ENCODE measurements at regions not wholly inside any gene's neighbourhood (a gene's known extent, or its start where the extent isn't known, plus 50 kb on each side); places are given as distances from the start of the nearest gene placed in this dataset.
A peak's percentile ranks its signal among the peaks of the same experiment; 100 is the strongest.

- Histone ChIP-seq H3K27ac (ENCODE audit: low read depth in 1 of 3, low read length in 2 of 3) (no peak overlapping the region), H3K9me3 (ENCODE audit: control insufficient read depth in 2 of 2, insufficient read depth in 1 of 2, low read depth in 1 of 2, low read length in 1 of 2) (no peaks in the 10 kb centered on the region), H3K36me3 (ENCODE audit: control insufficient read depth in 3 of 3, insufficient read depth in 2 of 3, low read depth in 1 of 3, low read length in 3 of 3) (no peaks in the 10 kb centered on the region), H3K4me1 (ENCODE audit: control insufficient read depth in 3 of 3, insufficient read depth in 2 of 3, low read depth in 1 of 3, low read length in 2 of 3) (no peaks in the 10 kb centered on the region), H3K27me3 (ENCODE audit: control insufficient read depth in 3 of 3, insufficient read depth in 3 of 3, low read length in 3 of 3) (no peaks in the 10 kb centered on the region), H3K4me3 (ENCODE audit: low read depth in 1 of 3, low read length in 3 of 3) (no peak overlapping the region)
- 85 to 94% (median 89%) methylated on average over 2 of the region's 2 CpGs for WGBS, 3 donors
- FAIRE-seq (no peak), DNase-seq (peak in 1 of 2 donors; percentile 2)
Observed at GRCh38 chr15:85941186-85941855, 138.3 kb upstream of the AGBL1 start.

GRCh38 chr15:85942632-85943031 is 137.0 kb upstream of the AGBL1 start:
- Histone ChIP-seq H3K9me3 (ENCODE audit: control insufficient read depth in 2 of 2, insufficient read depth in 1 of 2, low read depth in 1 of 2, low read length in 1 of 2) (no peaks in the 10 kb centered on the region), H3K36me3 (ENCODE audit: control insufficient read depth in 3 of 3, insufficient read depth in 2 of 3, low read depth in 1 of 3, low read length in 3 of 3) (no peaks in the 10 kb centered on the region), H3K4me3 (ENCODE audit: low read depth in 1 of 3, low read length in 3 of 3) (no peak overlapping the region), H3K27me3 (ENCODE audit: control insufficient read depth in 3 of 3, insufficient read depth in 3 of 3, low read length in 3 of 3) (no peaks in the 10 kb centered on the region), H3K4me1 (ENCODE audit: control insufficient read depth in 3 of 3, insufficient read depth in 2 of 3, low read depth in 1 of 3, low read length in 2 of 3) (no peaks in the 10 kb centered on the region), H3K27ac (ENCODE audit: low read depth in 1 of 3, low read length in 2 of 3) (no peak overlapping the region)
- DNase-seq = no peak
- WGBS, 3 donors = 85 to 91% (median 88%) methylated on average over 5 of the region's 5 CpGs
- FAIRE-seq = no peak

- WGBS, 3 donors = 68 to 87% (median 85%) methylated on average over 4 of the region's 4 CpGs
- FAIRE-seq (no peak), DNase-seq (no peak)
- H3K27me3 ChIP-seq (ENCODE audit: control insufficient read depth in 3 of 3, insufficient read depth in 3 of 3, low read length in 3 of 3) = no peaks in the 10 kb centered on the region
- H3K36me3 ChIP-seq (ENCODE audit: control insufficient read depth in 3 of 3, insufficient read depth in 2 of 3, low read depth in 1 of 3, low read length in 3 of 3) = no peaks in the 10 kb centered on the region
- no peak overlapping the region for H3K27ac ChIP-seq (ENCODE audit: low read depth in 1 of 3, low read length in 2 of 3)
- H3K4me3 ChIP-seq (ENCODE audit: low read depth in 1 of 3, low read length in 3 of 3) = no peak overlapping the region
- H3K4me1 ChIP-seq (ENCODE audit: control insufficient read depth in 3 of 3, insufficient read depth in 2 of 3, low read depth in 1 of 3, low read length in 2 of 3) = no peaks in the 10 kb centered on the region
- no peaks in the 10 kb centered on the region for H3K9me3 ChIP-seq (ENCODE audit: control insufficient read depth in 2 of 2, insufficient read depth in 1 of 2, low read depth in 1 of 2, low read length in 1 of 2)
Observed at GRCh38 chr15:85943151-85943550, 136.5 kb upstream of the AGBL1 start.

- FAIRE-seq = no peak
Observed at GRCh38 chr15:85943791-85944190, 135.9 kb upstream of the AGBL1 start.

GRCh38 chr15:85947021-85947420 is 132.7 kb upstream of the AGBL1 start:
- H3K4me1 ChIP-seq (ENCODE audit: control insufficient read depth in 3 of 3, insufficient read depth in 2 of 3, low read depth in 1 of 3, low read length in 2 of 3) = no peaks in the 10 kb centered on the region
- H3K27me3 ChIP-seq (ENCODE audit: control insufficient read depth in 3 of 3, insufficient read depth in 3 of 3, low read length in 3 of 3) = no peaks in the 10 kb centered on the region
- DNase-seq (no peak), FAIRE-seq (no peak)
- no peaks in the 10 kb centered on the region for H3K36me3 ChIP-seq (ENCODE audit: control insufficient read depth in 3 of 3, insufficient read depth in 2 of 3, low read depth in 1 of 3, low read length in 3 of 3)
- 55 to 60% (median 56%) methylated on average over 3 of the region's 3 CpGs for WGBS, 3 donors
- H3K27ac ChIP-seq (ENCODE audit: low read depth in 1 of 3, low read length in 2 of 3) = no peak overlapping the region
- no peaks in the 10 kb centered on the region for H3K9me3 ChIP-seq (ENCODE audit: control insufficient read depth in 2 of 2, insufficient read depth in 1 of 2, low read depth in 1 of 2, low read length in 1 of 2)
- no peak overlapping the region for H3K4me3 ChIP-seq (ENCODE audit: low read depth in 1 of 3, low read length in 3 of 3)

More at GRCh38 chr15:85943791-85944190, 135.9 kb upstream of the AGBL1 start:
- no peaks in the 10 kb centered on the region for H3K36me3 ChIP-seq (ENCODE audit: control insufficient read depth in 3 of 3, insufficient read depth in 2 of 3, low read depth in 1 of 3, low read length in 3 of 3)
- 75 to 88% (median 87%) methylated on average over 2 of the region's 2 CpGs for WGBS, 3 donors
- no peaks in the 10 kb centered on the region for H3K4me1 ChIP-seq (ENCODE audit: control insufficient read depth in 3 of 3, insufficient read depth in 2 of 3, low read depth in 1 of 3, low read length in 2 of 3)
- no peak overlapping the region for H3K4me3 ChIP-seq (ENCODE audit: low read depth in 1 of 3, low read length in 3 of 3)
- H3K9me3 ChIP-seq (ENCODE audit: control insufficient read depth in 2 of 2, insufficient read depth in 1 of 2, low read depth in 1 of 2, low read length in 1 of 2) = no peaks in the 10 kb centered on the region
- H3K27ac ChIP-seq (ENCODE audit: low read depth in 1 of 3, low read length in 2 of 3) = no peak overlapping the region
- H3K27me3 ChIP-seq (ENCODE audit: control insufficient read depth in 3 of 3, insufficient read depth in 3 of 3, low read length in 3 of 3) = no peaks in the 10 kb centered on the region
- DNase-seq = no peak

GRCh38 chr15:85947936-85948335 is 131.7 kb upstream of the AGBL1 start:
- H3K36me3 ChIP-seq (ENCODE audit: control insufficient read depth in 3 of 3, insufficient read depth in 2 of 3, low read depth in 1 of 3, low read length in 3 of 3) = no peaks in the 10 kb centered on the region
- H3K4me1 ChIP-seq (ENCODE audit: control insufficient read depth in 3 of 3, insufficient read depth in 2 of 3, low read depth in 1 of 3, low read length in 2 of 3) = no peaks in the 10 kb centered on the region
- no peaks in the 10 kb centered on the region for H3K27me3 ChIP-seq (ENCODE audit: control insufficient read depth in 3 of 3, insufficient read depth in 3 of 3, low read length in 3 of 3)
- FAIRE-seq (no peak), DNase-seq (no peak)
- no peak overlapping the region for H3K27ac ChIP-seq (ENCODE audit: low read depth in 1 of 3, low read length in 2 of 3)
- WGBS, 3 donors = 85 to 93% (median 91%) methylated on average over 7 of the region's 7 CpGs
- no peaks in the 10 kb centered on the region for H3K9me3 ChIP-seq (ENCODE audit: control insufficient read depth in 2 of 2, insufficient read depth in 1 of 2, low read depth in 1 of 2, low read length in 1 of 2)
- no peak overlapping the region for H3K4me3 ChIP-seq (ENCODE audit: low read depth in 1 of 3, low read length in 3 of 3)

GRCh38 chr15:85950101-85950500 is 129.6 kb upstream of the AGBL1 start:
- Histone ChIP-seq H3K4me3 (ENCODE audit: low read depth in 1 of 3, low read length in 3 of 3) (no peak overlapping the region), H3K4me1 (ENCODE audit: control insufficient read depth in 3 of 3, insufficient read depth in 2 of 3, low read depth in 1 of 3, low read length in 2 of 3) (no peaks in the 10 kb centered on the region), H3K27ac (ENCODE audit: low read depth in 1 of 3, low read length in 2 of 3) (no peak overlapping the region), H3K36me3 (ENCODE audit: control insufficient read depth in 3 of 3, insufficient read depth in 2 of 3, low read depth in 1 of 3, low read length in 3 of 3) (no peaks in the 10 kb centered on the region), H3K9me3 (ENCODE audit: control insufficient read depth in 2 of 2, insufficient read depth in 1 of 2, low read depth in 1 of 2, low read length in 1 of 2) (no peaks in the 10 kb centered on the region), H3K27me3 (ENCODE audit: control insufficient read depth in 3 of 3, insufficient read depth in 3 of 3, low read length in 3 of 3) (no peaks in the 10 kb centered on the region)
- FAIRE-seq = no peak
- no peak for DNase-seq
- WGBS, 3 donors = 69 to 87% (median 75%) methylated on average over 5 of the region's 5 CpGs

- 11 to 57% (median 38%) methylated on average over 1 of the region's 1 CpG for WGBS, 3 donors
- no peak for FAIRE-seq
Observed at GRCh38 chr15:85954586-85954985, 125.1 kb upstream of the AGBL1 start.

More at GRCh38 chr15:85954586-85954985, 125.1 kb upstream of the AGBL1 start:
- no peaks in the 10 kb centered on the region for H3K36me3 ChIP-seq (ENCODE audit: control insufficient read depth in 3 of 3, insufficient read depth in 2 of 3, low read depth in 1 of 3, low read length in 3 of 3)
- H3K27ac ChIP-seq (ENCODE audit: low read depth in 1 of 3, low read length in 2 of 3) = no peak overlapping the region
- H3K27me3 ChIP-seq (ENCODE audit: control insufficient read depth in 3 of 3, insufficient read depth in 3 of 3, low read length in 3 of 3) = no peaks in the 10 kb centered on the region
- no peaks in the 10 kb centered on the region for H3K4me1 ChIP-seq (ENCODE audit: control insufficient read depth in 3 of 3, insufficient read depth in 2 of 3, low read depth in 1 of 3, low read length in 2 of 3)
- no peaks in the 10 kb centered on the region for H3K9me3 ChIP-seq (ENCODE audit: control insufficient read depth in 2 of 2, insufficient read depth in 1 of 2, low read depth in 1 of 2, low read length in 1 of 2)
- H3K4me3 ChIP-seq (ENCODE audit: low read depth in 1 of 3, low read length in 3 of 3) = no peak overlapping the region
- DNase-seq = no peak

Measured in small intestine (tissue), 7 donors.